Inflammatory macrophage treated with lipopolysaccharide for 1 hour (primary cell): ENCODE measurements at regions not wholly inside any gene's neighbourhood (a gene's known extent, or its start where the extent isn't known, plus 50 kb on each side); places are given as distances from the start of the nearest gene placed in this dataset.
"Not testable (repeated sequence)": the region's sequence is repeated elsewhere in the genome, so short reads cannot be mapped to it uniquely, and the experiment has no call there.

ENCODE experiments used
- DNase-seq, 2 donors: peaks; one replicate each; pipeline ENCODE4 v3.0.0-alpha.2; 2020 to 2022

GRCh38 chr13:30054546-30054945, 204.1 kb upstream of the UBL3 start:
- DNase-seq: not testable (repeated sequence)

GRCh38 chr13:30053939-30054338, 203.5 kb upstream of the UBL3 start:
- no peak for DNase-seq

GRCh38 chr13:30052120-30052519, 201.7 kb upstream of the UBL3 start:
- no peak for DNase-seq

- no peak for DNase-seq
Measured at GRCh38 chr13:30051531-30052060, 201.2 kb upstream of the UBL3 start.

- DNase-seq: no peak
Measured at GRCh38 chr13:30049692-30050091, 199.3 kb upstream of the UBL3 start.

- DNase-seq: no peak
Measured at GRCh38 chr13:30047154-30047874, 196.9 kb upstream of the UBL3 start.

GRCh38 chr13:30045916-30046704, 195.7 kb upstream of the UBL3 start:
- DNase-seq: no peak

- no peak for DNase-seq
Measured at GRCh38 chr13:30044932-30045331, 194.5 kb upstream of the UBL3 start.

- peak in 1 of 2 donors; percentile 8 for DNase-seq
Measured at GRCh38 chr13:30043631-30043925, 193.2 kb upstream of the UBL3 start.

GRCh38 chr13:30042891-30043630, 192.6 kb upstream of the UBL3 start:
- no peak for DNase-seq

GRCh38 chr13:30042272-30042671, 191.9 kb upstream of the UBL3 start:
- no peak for DNase-seq

GRCh38 chr13:30039511-30039911, 189.1 kb upstream of the UBL3 start:
- DNase-seq: no peak

- DNase-seq: no peak
Measured at GRCh38 chr13:30038884-30039283, 188.5 kb upstream of the UBL3 start.

GRCh38 chr13:30037766-30038165, 187.3 kb upstream of the UBL3 start:
- no peak for DNase-seq

- no peak for DNase-seq
Measured at GRCh38 chr13:30037306-30037705, 186.9 kb upstream of the UBL3 start.

- no peak for DNase-seq
Measured at GRCh38 chr13:30034458-30034795, 184.0 kb upstream of the UBL3 start.

- no peak for DNase-seq
Measured at GRCh38 chr13:30033681-30034457, 183.5 kb upstream of the UBL3 start.

- no peak for DNase-seq
Measured at GRCh38 chr13:30032263-30032662, 181.8 kb upstream of the UBL3 start.

- DNase-seq: no peak
Measured at GRCh38 chr13:30031488-30031887, 181.1 kb upstream of the UBL3 start.

GRCh38 chr13:30030141-30030750, 179.8 kb upstream of the UBL3 start:
- no peak for DNase-seq

- DNase-seq: peak in 1 of 2 donors; percentile 1
Measured at GRCh38 chr13:30027569-30028455, 177.4 kb upstream of the UBL3 start.
